Stimulated activated CD8-positive, alpha-beta memory T cell treated with anti-CD3 and anti-CD28 coated beads, Interleukin-2, amount 100 ng/mL, for 1 hour (primary cell): ENCODE measurements at regions not wholly inside any gene's neighbourhood (a gene's known extent, or its start where the extent isn't known, plus 50 kb on each side); places are given as distances from the start of the nearest gene placed in this dataset.

Experiments used
- DNase-seq, 2 donors: peaks; one replicate each; pipeline ENCODE4 v3.0.0-alpha.2; 2020; ENCODE audit warnings: low read depth in 2 of 2

DNA sequence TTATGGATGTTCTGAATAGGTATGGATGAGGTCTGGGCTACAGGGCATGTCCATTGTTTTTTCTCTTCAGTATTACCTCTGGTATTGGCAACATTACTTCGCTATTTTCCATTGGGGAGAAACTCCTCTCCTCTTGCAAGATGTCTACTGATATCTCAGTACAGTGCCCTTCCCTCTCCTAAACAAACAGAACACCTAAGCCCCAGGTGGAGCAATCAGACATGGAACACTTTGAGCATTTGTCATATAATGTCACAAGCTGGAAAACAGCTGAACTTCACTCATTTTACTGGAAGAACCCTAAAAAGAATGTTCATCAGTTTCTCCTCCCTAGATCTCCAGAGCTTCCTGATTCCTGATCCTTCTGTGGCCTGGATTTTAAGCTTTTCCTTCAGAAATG, 339.8 kb downstream of the FRK start:
- no peak for DNase-seq

DNA sequence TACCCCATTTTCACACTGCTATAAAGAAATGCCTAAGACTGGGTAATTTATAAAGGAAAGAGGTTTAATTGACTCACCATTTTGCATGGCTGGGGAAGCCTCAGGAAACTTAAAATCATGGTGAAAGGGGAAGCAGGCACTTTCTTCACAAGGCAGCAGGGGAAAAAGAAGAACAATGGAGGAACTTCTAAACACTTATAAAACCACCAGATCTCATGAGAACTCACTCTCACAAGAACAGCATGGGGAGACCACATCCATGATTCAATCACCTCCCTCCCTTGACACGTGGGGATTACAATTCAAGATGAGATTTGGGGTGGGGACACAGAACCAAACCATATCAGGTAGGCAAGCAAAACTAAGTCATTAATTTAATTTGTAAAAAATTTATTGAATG, 343.2 kb downstream of the FRK start:
- DNase-seq: no peak

DNA sequence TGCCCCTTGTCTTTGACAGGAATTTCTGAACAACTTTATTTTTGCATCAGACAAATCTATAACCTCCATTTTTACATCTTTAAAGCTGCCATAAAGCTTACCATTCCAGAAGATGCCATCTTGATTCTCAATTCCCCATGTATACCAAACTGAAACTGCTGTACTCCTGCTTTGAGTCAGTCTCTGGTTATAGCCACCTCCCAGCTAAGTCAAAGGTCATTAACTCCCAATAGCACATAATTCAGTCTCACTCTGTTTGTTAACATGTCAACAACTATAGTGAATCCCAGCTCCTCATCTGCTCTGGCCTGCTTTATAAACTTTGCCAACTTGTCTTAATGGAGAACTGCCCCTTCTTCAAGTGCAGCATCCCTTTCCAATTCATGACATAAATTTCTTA, 343.6 kb downstream of the FRK start:
- DNase-seq: no peak

DNA sequence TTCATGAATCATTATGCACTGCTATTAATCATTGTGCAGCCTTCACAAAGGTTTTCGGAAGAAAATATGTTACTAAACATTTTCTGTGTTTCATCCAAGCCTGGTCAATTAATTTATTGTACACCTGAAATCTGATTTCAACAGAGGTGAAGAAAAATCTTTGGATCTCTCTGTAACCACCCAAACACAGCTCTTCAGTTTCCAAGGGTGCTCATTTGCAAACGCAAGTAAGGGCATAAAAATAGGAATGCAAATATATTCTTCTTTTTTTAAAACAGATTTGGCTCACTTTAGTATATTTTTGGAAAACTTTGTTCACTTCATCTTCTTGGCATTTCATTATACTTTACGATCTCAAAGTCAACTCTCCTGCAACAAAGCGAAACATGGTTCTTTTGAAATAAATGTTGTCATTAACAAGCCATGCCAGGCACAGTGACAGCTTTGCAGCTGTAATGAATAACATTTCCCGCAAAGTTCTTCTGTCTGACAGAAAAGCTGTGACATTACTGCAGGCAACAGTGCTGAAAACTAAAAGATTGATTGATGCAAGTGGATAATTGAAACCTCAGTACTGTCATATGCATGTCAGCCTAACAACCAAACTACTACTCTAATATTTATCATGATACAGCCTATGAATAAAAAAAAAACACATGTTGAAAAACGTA, 348.3 kb downstream of the FRK start:
- DNase-seq: no peak

DNA sequence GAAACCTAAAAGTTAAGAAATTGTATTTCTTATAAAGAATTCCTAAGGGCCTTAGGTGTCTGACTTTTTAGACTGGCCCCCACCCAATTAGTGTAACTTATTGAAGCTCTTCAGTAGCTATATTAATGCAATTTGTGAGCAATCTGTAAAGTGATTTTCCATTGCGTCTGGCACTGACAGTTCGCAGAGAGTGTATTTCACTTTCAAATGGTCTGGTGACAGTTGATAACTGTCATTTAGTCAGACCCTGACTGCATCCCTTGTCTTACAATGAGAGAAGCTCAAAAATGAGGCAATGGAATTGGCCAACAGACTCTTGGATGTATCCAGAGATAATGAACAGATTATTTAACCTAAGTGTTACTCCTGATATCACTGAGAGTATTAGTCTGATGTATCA, 351.8 kb downstream of the FRK start:
- no peak for DNase-seq

DNA sequence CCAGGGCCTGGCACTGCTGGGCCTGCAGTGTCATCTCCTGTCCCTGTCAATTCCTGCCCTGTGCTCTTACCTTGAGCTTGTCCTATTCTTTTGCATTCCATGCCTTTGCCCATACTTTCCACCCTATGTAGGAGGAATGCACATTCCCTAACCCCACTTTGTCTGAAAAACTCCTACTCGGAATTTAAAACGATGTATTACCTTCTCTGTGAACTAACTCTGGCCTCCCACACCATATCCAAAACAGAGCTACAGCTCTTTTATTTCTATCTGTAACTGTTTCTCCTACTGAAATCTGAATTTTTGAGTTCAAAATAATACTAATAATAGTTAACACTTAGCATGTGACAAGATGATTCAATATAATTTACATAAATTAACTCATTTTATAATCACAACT, 353.7 kb downstream of the FRK start:
- no peak for DNase-seq

DNA sequence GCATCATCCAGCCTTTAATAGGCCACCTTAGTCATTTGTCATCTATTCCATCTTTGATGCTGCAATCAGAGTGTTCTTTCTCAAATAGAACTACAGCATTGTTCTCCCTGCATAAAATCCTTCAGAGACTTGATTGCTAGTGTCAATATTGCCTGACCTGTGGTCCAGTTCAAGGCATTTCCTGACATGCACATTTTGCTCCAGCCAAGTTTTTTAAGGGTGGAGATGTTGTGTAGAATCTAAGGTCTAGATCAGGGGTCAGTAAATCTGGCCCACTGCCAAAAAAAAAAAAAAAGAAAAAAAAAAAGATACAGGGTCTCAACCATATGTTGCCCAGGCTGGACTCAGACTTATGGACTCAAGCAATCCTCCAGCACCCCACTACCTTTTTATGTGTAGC, 354.4 kb downstream of the FRK start:
- DNase-seq: no peak

GRCh38 chr6:115704028-115704427, 356.7 kb downstream of the FRK start:
- DNase-seq: no peak

GRCh38 chr6:115691433-115691832, 369.3 kb downstream of the FRK start:
- DNase-seq: no peak

- no peak for DNase-seq
Observed at GRCh38 chr6:115690854-115691253, 369.8 kb downstream of the FRK start.

- DNase-seq: no peak
Observed at GRCh38 chr6:115681978-115682775, 378.5 kb downstream of the FRK start.

- DNase-seq: no peak
Observed at GRCh38 chr6:115680621-115681020, 380.1 kb downstream of the FRK start.

DNA sequence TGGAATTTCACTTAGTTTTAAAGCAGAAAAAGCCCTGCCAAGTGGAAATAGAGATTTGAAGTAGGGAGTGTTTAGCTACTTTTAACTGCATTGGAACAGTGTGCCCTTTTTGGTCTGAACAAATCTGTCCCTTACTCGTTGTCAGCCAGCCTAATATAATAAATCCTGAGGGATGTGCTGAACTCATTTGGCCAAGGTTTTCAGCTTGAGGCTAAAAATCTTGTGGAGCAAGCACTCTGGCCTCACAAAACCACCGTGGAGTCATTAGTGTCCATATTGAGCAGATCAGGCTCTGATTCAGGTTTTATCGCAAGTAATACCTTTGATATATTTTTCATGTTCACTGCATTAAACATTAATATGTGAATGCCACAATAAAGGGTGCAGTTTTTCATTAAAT, 383.5 kb downstream of the FRK start:
- DNase-seq: no peak

DNA sequence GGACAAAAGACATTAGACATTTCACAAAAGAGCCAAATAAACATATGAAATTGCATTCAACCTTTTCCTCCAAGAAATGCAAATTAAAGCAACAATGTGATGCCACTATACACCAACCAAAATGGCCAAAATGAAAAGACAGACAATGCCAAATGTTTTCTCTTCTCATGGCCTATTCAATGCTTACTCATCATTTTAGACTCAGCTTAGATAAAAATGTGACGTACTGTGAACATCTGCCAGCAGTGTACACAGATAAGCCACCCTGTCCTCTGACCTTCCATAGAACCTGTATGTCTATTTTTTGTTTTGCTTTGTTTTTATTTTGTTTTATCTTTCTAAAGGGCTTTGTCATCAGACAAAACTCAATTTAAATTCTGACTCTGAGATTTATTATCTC, 385.2 kb downstream of the FRK start:
- DNase-seq: no peak

DNA sequence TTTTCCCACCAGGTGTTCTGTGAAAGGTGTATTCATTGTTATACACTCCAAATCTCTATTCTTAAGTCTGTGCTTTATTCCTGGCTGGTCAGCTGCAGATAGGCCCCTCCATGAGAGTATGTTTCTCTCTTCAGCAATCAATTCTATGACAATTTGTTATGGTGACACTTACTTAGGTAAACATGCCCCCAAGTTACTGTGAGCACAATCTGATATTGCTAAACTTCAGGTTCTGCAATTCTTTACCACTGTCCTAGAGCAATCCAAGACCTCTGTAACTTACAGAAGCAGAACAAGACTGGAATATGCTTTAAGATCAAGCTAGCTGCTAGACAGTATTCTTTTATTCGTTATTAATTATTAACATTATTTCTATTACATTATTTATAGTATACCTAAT, 391.9 kb downstream of the FRK start:
- DNase-seq: no peak

GRCh38 chr6:115668211-115668610, 392.5 kb downstream of the FRK start:
- DNase-seq: no peak

- no peak for DNase-seq
Observed at GRCh38 chr6:115667478-115668026, 393.1 kb downstream of the FRK start.

DNA sequence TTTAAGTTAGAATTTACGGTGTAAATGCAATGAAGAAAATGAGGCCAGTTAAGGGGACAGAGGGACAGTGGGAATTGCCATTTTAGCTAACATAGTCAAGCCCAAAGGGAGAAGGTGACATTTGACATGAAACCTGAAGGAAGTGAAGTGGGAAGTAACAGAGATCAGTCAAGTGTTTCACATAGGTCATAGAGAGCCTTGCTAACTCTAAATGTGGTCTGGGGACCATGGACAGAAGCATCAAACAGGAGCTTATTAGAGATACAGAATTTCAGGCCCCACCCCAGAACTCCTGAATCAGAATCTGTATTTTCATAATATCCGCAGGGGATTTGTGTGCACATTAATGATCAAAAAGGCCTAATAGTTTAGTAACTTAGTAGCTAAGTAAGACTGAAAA, 393.7 kb downstream of the FRK start:
- DNase-seq: no peak

DNA sequence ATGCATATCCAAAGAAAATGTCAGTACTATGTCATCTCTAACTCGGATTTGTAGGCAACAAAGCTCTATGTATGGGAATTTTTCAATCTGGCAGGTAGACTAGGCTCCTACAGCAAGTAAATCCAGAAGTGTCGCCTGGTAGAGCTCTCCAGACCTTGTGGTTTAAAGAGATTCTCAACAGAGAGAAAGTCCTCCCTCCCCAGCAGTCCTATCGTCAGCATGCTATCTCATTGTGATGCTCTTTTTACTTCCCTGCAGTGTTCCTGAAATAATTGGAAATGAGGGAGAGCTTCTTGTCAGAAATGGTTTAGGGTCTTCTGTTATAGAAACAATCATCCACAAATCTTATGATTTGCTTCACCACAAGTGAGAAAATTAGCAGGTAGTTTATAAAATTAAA, 395.4 kb downstream of the FRK start:
- DNase-seq: no peak

DNA sequence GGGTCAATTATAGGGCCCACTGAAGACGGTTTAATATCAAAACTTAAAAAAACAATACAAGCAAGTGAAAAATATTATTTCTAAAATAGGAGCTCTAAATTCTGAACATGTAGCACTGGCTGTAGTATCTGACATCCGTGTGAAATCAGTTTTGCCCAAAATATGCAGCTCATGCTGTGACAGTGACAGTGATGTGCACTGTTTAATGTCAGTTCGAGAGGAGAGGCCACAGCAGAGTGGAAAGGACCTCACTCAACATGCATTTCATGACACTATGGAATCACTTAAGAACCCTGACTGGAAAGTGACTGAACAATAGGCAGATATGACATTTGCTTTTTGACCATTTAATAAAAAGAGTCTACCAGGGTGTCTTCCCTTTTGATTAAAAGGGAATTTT, 397.0 kb downstream of the FRK start:
- no peak for DNase-seq

GRCh38 chr6:115643762-115644161, 416.9 kb downstream of the FRK start:
- no peak for DNase-seq

GRCh38 chr6:115634887-115635286, 425.8 kb downstream of the FRK start:
- no peak for DNase-seq

DNA sequence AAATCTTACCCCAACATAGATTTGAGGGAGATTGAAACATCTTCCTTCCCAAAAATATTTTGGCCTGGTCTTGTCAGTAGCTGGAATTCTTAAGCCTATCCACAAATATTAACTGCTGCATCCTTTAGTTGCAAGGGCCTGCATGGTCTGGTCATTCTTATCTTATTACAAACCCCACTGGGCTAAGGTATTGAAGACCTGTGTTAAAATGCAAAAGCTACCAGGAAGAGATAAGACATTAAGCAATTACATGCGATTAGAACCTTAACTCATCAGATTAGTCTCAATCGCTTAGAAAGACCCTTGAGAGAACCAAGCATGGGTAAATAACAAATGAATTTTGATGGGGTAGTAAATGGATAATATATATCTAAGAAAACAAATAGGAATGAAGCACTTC, 426.6 kb downstream of the FRK start:
- no peak for DNase-seq
